ENCODE measurements at regions not wholly inside any gene's neighbourhood (a gene's known extent, or its start where the extent isn't known, plus 50 kb on each side); places are given as distances from the start of the nearest gene placed in this dataset.

GRCh38 chr1:30123896-30124295 is 599.5 kb downstream of the MATN1 start:
- ChIA-PET RAD21 (ENCODE audit: low non-redundant PET in 1 of 2, low total read pairs in 2 of 2, uncharacterized antibody in 2 of 2, unreplicated experiment in 2 of 2) (no interaction called here), CTCF (no interaction called here), POLR2A (no interaction called here)
- no peak for DNase-seq (ENCODE audit: low read depth, low spot score)
- Histone ChIP-seq H3K9me3 (ENCODE audit: control insufficient read depth in 1 of 2, insufficient read depth in 1 of 2, low read depth in 1 of 2, low read length in 2 of 2) (no peaks in the 10 kb centered on the region), H3K4me1 (ENCODE audit: control insufficient read depth in 1 of 2, insufficient read depth in 2 of 2, low read length in 2 of 2) (no peaks in the 10 kb centered on the region), H3K9me2 (ENCODE audit: insufficient read depth) (no peaks in the 10 kb centered on the region), H3K27me3 (ENCODE audit: insufficient read depth, low read length) (no peaks in the 10 kb centered on the region; the same call in 1 of the 2 replicates), H3K36me3 (ENCODE audit: control insufficient read depth in 1 of 2, insufficient read depth in 2 of 2, low read length in 2 of 2) (no peaks in the 10 kb centered on the region), H3K27ac (ENCODE audit: low read depth, low read length) (no peak overlapping the region), H3K4me2 (ENCODE audit: low read length) (no peak overlapping the region), H3K9ac (ENCODE audit: low read length) (no peak overlapping the region), H4K20me1 (ENCODE audit: insufficient read depth) (no peaks in the 10 kb centered on the region), H2AFZ (ENCODE audit: low read depth, low read length, poor library complexity, severe bottlenecking) (no peak overlapping the region), H3K79me2 (ENCODE audit: insufficient read depth, low read length) (no peaks in the 10 kb centered on the region), H3K4me3 (replicated peaks in 1 of 2; ENCODE audit: low read depth in 1 of 2, low read length in 2 of 2) (no peak overlapping the region)
- no peak for ATAC-seq
- BruUV-seq (replicated peaks): no TSS peak
- TF ChIP-seq POLR2AphosphoS5 (IDR thresholded peaks at IDR 0.05; ENCODE audit: low read depth, low read length) (no peak), EZH2 (IDR thresholded peaks at IDR 0.05) (no peak), SRF (IDR thresholded peaks at IDR 0.05; ENCODE audit: low read depth) (no peak), EGR1 (IDR thresholded peaks at IDR 0.05; ENCODE audit: low read depth) (no peak), ELF1 (IDR thresholded peaks at IDR 0.05; ENCODE audit: borderline replicate concordance, low read depth) (no peak), CEBPB (IDR thresholded peaks at IDR 0.05; ENCODE audit: low read depth) (no peak), RAD21 (IDR thresholded peaks at IDR 0.05; ENCODE audit: low read depth) (no peak), YY1 (IDR thresholded peaks at IDR 0.05; ENCODE audit: extremely low read depth, insufficient replicate concordance, low read depth, low read length) (no peak), CBX3 (IDR thresholded peaks at IDR 0.05; ENCODE audit: low read depth) (no peak), ZNF274 (IDR thresholded peaks at IDR 0.05; ENCODE audit: low read depth, low read length) (no peak), EZH2phosphoT487 (IDR thresholded peaks at IDR 0.05; ENCODE audit: borderline replicate concordance) (no peak), REST (IDR thresholded peaks at IDR 0.05; ENCODE audit: low read depth) (no peak), CTCF (IDR thresholded peaks at IDR 0.05 in 2 of 3, conservative IDR thresholded peaks at IDR 0.05 in 1 of 3; ENCODE audit: borderline replicate concordance in 1 of 3, insufficient read depth in 1 of 3, low read depth in 2 of 3, low read length in 2 of 3) (no peak), ZFX (IDR thresholded peaks at IDR 0.05) (no peak), JUND (IDR thresholded peaks at IDR 0.05) (no peak), ZBTB33 (IDR thresholded peaks at IDR 0.05; ENCODE audit: extremely low read depth, insufficient replicate concordance, low read length) (no peak), SIN3A (IDR thresholded peaks at IDR 0.05; ENCODE audit: low read depth) (no peak), MAX (IDR thresholded peaks at IDR 0.05) (no peak)
- intact Hi-C loops (cut with micrococcal nuclease): no loop called here

Data from HCT116 (cell line).